Cardiac fibroblast (primary cell): ENCODE measurements at regions not wholly inside any gene's neighbourhood (a gene's known extent, or its start where the extent isn't known, plus 50 kb on each side); places are given as distances from the start of the nearest gene placed in this dataset.
A peak's percentile ranks its signal among the peaks of the same experiment; 100 is the strongest.

Source experiments
- DNase-seq, 2 donors: peaks; one replicate each; pipeline versions ENCODE4 v3.0.0 to v3.0.0-alpha.2; 2010; ENCODE audit warnings: low read depth in 2 of 2
- H3K4me3 ChIP-seq, 2 donors: replicated peaks in 1 of 2; 1 replicate in 1 of 2; 2 replicates in 1 of 2; pipeline ENCODE4 v1.5.1; 2011; ENCODE audit warnings: low read depth in 2 of 2, low read length in 2 of 2, mild to moderate bottlenecking in 2 of 2, moderate library complexity in 1 of 2
- TF ChIP-seq, protein P1 (sequence below): IDR thresholded peaks from one replicate; pipeline ENCODE4 v1.5.1; 2011; ENCODE audit warnings: low read depth, mild to moderate bottlenecking, low read length, inconsistent platforms

DNA sequence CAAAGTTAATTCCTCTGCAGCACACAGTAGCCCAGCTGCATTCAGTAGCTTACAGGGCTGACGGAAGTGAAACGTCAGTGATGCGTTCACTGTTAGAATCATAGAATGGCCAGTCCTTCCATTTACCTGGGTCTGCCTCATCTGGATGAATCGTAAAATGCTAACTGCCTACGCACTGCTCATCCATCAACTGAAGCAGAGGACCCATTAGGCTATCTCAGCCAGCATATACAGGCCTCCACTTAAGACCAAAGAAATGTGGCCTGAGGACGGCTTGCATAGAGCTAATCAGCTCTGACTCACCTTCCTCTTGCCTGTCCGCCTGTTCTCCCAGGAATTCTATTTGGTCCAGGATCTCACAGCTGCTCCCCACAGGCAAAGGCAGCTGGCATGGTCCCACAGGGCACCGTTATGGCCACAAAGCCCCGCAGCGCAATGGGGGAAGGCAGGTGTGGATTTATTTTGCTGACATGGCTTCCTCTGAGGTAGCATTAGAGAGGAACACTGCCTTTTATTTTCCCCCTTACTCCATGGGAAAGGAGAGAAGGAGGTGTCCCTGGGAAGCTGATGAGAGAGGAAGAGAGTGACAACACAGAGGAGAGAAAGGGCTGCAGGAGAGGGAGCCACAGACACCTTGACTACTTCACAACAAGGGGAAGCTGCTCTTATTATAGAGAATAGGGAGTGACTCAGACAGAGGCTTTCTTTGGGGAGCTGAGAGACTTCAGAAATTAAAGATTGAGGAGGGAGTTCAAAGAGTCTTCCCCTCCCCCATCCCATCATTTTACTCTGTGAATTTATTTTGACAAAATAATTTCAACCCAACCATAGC lies 177.6 kb downstream of the HHIPL2 start:
- peak; percentile 35 to 56 for DNase-seq
- TF ChIP-seq, protein P1, sequence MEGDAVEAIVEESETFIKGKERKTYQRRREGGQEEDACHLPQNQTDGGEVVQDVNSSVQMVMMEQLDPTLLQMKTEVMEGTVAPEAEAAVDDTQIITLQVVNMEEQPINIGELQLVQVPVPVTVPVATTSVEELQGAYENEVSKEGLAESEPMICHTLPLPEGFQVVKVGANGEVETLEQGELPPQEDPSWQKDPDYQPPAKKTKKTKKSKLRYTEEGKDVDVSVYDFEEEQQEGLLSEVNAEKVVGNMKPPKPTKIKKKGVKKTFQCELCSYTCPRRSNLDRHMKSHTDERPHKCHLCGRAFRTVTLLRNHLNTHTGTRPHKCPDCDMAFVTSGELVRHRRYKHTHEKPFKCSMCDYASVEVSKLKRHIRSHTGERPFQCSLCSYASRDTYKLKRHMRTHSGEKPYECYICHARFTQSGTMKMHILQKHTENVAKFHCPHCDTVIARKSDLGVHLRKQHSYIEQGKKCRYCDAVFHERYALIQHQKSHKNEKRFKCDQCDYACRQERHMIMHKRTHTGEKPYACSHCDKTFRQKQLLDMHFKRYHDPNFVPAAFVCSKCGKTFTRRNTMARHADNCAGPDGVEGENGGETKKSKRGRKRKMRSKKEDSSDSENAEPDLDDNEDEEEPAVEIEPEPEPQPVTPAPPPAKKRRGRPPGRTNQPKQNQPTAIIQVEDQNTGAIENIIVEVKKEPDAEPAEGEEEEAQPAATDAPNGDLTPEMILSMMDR: no peak
- H3K4me3 ChIP-seq: no peak overlapping the region

DNA sequence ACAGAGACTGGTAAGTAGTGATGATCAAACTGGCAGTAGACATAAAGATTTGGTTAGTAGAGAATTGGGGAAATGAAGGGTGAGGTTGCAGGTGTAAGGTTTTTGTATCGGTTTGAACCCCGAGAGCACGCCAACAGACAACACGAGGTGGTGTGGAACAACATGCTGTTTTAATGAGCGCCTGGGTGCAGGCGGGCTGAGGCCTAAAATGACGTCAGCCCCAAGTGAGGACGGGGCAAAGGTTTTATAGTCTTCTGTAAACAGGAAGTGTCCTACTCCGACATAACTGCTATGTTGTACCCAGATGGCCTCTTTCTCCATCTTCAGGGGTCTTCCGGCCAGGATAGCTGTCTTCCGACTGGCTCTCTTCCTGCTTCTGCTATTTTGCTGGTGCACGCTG lies 178.8 kb downstream of the HHIPL2 start:
- H3K4me3 ChIP-seq: no peak overlapping the region
- TF ChIP-seq, protein P1: no peak
- DNase-seq: no peak

DNA sequence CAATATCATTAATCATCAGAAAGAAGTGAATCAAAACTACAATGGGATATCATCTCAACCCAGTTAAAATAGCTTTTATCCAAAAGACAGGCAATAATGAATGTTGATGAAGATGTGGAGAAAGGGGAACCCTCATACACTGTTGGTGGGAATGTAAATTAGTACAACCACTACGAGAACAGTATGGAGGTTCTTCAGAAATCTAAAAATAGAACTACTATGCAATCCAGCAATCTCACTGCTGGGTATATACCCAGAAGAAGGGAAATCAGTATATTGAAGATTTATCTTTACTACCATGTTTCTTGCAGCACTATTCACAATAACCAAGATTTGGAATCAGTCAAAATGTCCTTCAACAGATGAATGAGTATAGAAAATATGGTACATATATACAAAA lies 189.8 kb downstream of the HHIPL2 start:
- DNase-seq: no peak
- no peak overlapping the region for H3K4me3 ChIP-seq
- TF ChIP-seq, protein P1: no peak

DNA sequence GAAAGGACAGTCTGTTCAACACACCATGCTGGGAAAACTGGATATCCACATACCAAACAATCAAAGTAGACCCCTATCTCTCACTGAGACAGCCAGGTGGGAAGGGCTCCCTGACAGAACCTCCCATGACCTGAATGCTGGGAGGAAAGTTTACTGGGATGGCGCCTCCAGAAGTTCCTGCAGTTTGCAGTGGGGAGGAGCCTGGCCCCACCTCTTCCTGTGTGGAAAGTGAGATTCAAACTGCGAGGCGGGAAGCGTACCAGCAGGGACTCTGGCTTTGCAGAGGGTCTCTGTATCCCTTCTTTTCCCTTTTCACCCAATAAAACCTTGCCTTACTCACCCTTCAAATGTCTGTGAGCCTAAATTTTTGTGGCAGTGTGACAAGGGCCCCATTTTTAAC lies 190.7 kb downstream of the HHIPL2 start:
- TF ChIP-seq, protein P1: no peak
- H3K4me3 ChIP-seq: no peak overlapping the region
- DNase-seq: no peak

DNA sequence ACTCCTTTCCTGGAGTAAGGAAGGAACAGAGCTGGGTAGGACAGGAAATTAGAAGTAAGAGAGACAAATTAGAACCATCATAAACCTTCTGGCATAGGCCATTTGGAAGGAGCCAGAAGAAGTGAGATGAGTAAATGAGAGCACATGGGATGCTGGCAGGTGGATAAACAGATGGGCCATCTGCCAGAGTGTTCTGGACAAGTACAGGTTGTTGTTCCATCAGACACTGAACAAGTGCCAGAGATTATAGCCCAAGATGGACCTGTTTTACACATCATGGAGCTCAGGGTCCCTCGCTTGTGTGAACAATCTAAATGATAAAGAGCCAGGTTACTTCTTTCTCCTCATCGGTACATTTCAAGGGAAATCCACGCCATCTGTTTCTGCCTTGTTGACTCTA lies 200.3 kb downstream of the HHIPL2 start:
- no peak for DNase-seq
- TF ChIP-seq, protein P1: no peak
- H3K4me3 ChIP-seq: no peak overlapping the region

DNA sequence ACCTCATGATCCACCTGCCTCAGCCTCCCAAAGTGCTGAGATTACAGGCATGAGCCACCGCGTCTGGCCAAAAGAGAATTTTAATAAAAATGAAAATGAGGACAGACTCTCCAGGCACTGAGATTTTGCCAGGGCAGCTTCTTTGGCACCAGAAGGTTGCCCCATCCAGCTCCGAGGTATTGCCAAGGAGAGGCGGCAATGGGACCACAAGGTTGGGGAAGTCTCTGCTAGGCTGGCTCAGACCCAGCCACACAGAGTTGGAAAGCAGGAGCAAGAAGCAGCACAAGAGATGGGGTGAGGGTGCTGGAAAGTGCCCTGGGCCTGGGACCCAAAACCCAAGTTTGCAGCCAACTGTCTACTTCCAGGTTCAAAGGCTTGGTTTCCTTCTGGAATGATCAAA lies 200.9 kb downstream of the HHIPL2 start:
- TF ChIP-seq, protein P1: no peak
- no peak overlapping the region for H3K4me3 ChIP-seq
- DNase-seq: no peak
